GM12878 (cell line): ENCODE measurements at regions not wholly inside any gene's neighbourhood (a gene's known extent, or its start where the extent isn't known, plus 50 kb on each side); places are given as distances from the start of the nearest gene placed in this dataset.

Experiments used
- BRCA1 ChIP-seq: IDR thresholded peaks from 2 replicates; pipeline ENCODE4 v1.6.1; 2011; ENCODE audit warnings: low read depth, low read length, improper control_type of control experiment
- CEBPZ ChIP-seq: fragments of 150-350 bp; IDR thresholded peaks from 2 replicates; pipeline ENCODE4 v1.6.1; 2016; ENCODE audit warnings: low read depth, low read length
- CTCF ChIP-seq, 3 experiments: IDR thresholded peaks in 2 of 3; conservative IDR thresholded peaks in 1 of 3; 2 replicates each; pipeline ENCODE4 v1.5.1; 2011; ENCODE audit warnings: low read depth in 3 of 3, low read length in 3 of 3, mild to moderate bottlenecking in 3 of 3, control low read depth in 2 of 3, moderate library complexity in 2 of 3, inconsistent platforms in 1 of 3, mixed read lengths in 1 of 3; ENCODE audit not compliant: control insufficient read depth in 2 of 3, insufficient read depth in 1 of 3; ENCODE audit errors: extremely low read depth in 1 of 3
- CUX1 ChIP-seq: IDR thresholded peaks from 2 replicates; pipeline ENCODE4 v1.6.1; 2012; ENCODE audit warnings: improper control_type of control experiment, low read depth, low read length; ENCODE audit not compliant: insufficient replicate concordance
- RB1 ChIP-seq: fragments of 450-650 bp; formaldehyde crosslinking; IDR thresholded peaks from 2 replicates; pipeline ENCODE4 v1.6.1; 2017; ENCODE audit warnings: mild to moderate bottlenecking, borderline replicate concordance
- ZNF24 ChIP-seq: fragments of 450-650 bp; IDR thresholded peaks from 2 replicates; pipeline ENCODE4 v1.6.1; 2017; ENCODE audit warnings: antibody characterized with exemption, mild to moderate bottlenecking

GRCh38 chr18:46279673-46280072 lies 175.5 kb downstream of the HAUS1 start:
- no peak for TF ChIP-seq CUX1
- TF ChIP-seq ZNF24: no peak
- no peak for TF ChIP-seq CTCF (IDR thresholded peaks at IDR 0.05 in 2 of 3, conservative IDR thresholded peaks at IDR 0.05 in 1 of 3; ENCODE audit: control insufficient read depth in 2 of 3, extremely low read depth in 1 of 3, insufficient read depth in 1 of 3, low read depth in 3 of 3, low read length in 3 of 3)
- no peak for TF ChIP-seq CEBPZ
- no peak for TF ChIP-seq BRCA1
- no peak for TF ChIP-seq RB1
